Kidney epithelial cell (primary cell): ENCODE measurements at regions not wholly inside any gene's neighbourhood (a gene's known extent, or its start where the extent isn't known, plus 50 kb on each side); places are given as distances from the start of the nearest gene placed in this dataset.

Experiments
- DNase-seq: peaks from one replicate; pipeline ENCODE4 v3.0.0-alpha.2; 2010; ENCODE audit warnings: low read depth
- H3K27me3 ChIP-seq: 2 replicates; pipeline ENCODE4 v1.6.0; 2011; ENCODE audit warnings: low read length; ENCODE audit not compliant: control insufficient read depth, insufficient read depth
- H3K36me3 ChIP-seq: 2 replicates; pipeline ENCODE4 v1.5.1; 2011; ENCODE audit warnings: low read length; ENCODE audit not compliant: control insufficient read depth, insufficient read depth
- H3K4me3 ChIP-seq: 2 replicates; pipeline ENCODE4 v1.5.1; 2011; ENCODE audit warnings: low read depth, mild to moderate bottlenecking, control low read depth, low read length
- CTCF ChIP-seq: IDR thresholded peaks from 2 replicates; pipeline ENCODE4 v1.5.1; 2011; ENCODE audit warnings: mild to moderate bottlenecking, moderate library complexity, low read length, control low read depth, inconsistent platforms; ENCODE audit not compliant: insufficient read depth, poor library complexity, severe bottlenecking

- H3K36me3 ChIP-seq, result no peaks in the 10 kb centered on the region
- no peak overlapping the region for H3K4me3 ChIP-seq
- no peak for TF ChIP-seq CTCF
- no peaks in the 10 kb centered on the region for H3K27me3 ChIP-seq
- no peak for DNase-seq
These were observed 166.7 kb upstream of the PWP1 start for GRCh38 chr12:107518868-107519267.

GRCh38 chr12:107519906-107520859 is 165.4 kb upstream of the PWP1 start:
- no peaks in the 10 kb centered on the region for H3K27me3 ChIP-seq
- TF ChIP-seq CTCF, result no peak
- no peaks in the 10 kb centered on the region for H3K36me3 ChIP-seq
- H3K4me3 ChIP-seq, result no peak overlapping the region
- no peak for DNase-seq

GRCh38 chr12:107521826-107522355 is 163.7 kb upstream of the PWP1 start:
- DNase-seq, result no peak
- Histone ChIP-seq H3K36me3 (no peaks in the 10 kb centered on the region), H3K27me3 (no peaks in the 10 kb centered on the region), H3K4me3 (no peak overlapping the region)
- TF ChIP-seq CTCF, result no peak

- Histone ChIP-seq H3K36me3 (no peaks in the 10 kb centered on the region), H3K27me3 (no peaks in the 10 kb centered on the region), H3K4me3 (no peak overlapping the region)
- DNase-seq, result no peak
- peak; percentile 14 for TF ChIP-seq CTCF
These were observed 162.7 kb upstream of the PWP1 start for GRCh38 chr12:107522692-107523477.

- TF ChIP-seq CTCF, result no peak
- Histone ChIP-seq H3K27me3 (no peaks in the 10 kb centered on the region), H3K4me3 (no peak overlapping the region), H3K36me3 (no peaks in the 10 kb centered on the region)
- DNase-seq, result no peak
These were observed 161.6 kb upstream of the PWP1 start for GRCh38 chr12:107523775-107524535.
